Karpas-422 (cell line): ENCODE measurements at regions not wholly inside any gene's neighbourhood (a gene's known extent, or its start where the extent isn't known, plus 50 kb on each side); places are given as distances from the start of the nearest gene placed in this dataset.

Experiments
- DNase-seq: peaks from one replicate; pipeline ENCODE4 v3.0.0-alpha.2; 2015
- H2AFZ ChIP-seq: fragments of 200-600 bp; sonication (generic); 2 replicates; pipeline ENCODE4 v1.6.1; 2014; ENCODE audit warnings: antibody characterized with exemption, low read length, mixed read lengths
- H3K27ac ChIP-seq: fragments of 200-600 bp; sonication (generic); 2 replicates; pipeline ENCODE4 v1.5.1; 2014; ENCODE audit warnings: mild to moderate bottlenecking, low read length, moderate library complexity
- H3K27me3 ChIP-seq: fragments of 200-600 bp; sonication (generic); 2 replicates; pipeline ENCODE4 v1.6.1; 2014; ENCODE audit warnings: low read length, mixed read lengths
- H3K36me3 ChIP-seq: fragments of 200-600 bp; sonication (generic); 2 replicates; pipeline ENCODE4 v1.6.1; 2014; ENCODE audit warnings: low read length, mixed read lengths; ENCODE audit not compliant: insufficient read depth
- H3K4me1 ChIP-seq: fragments of 200-600 bp; sonication (generic); 2 replicates; pipeline ENCODE4 v1.6.1; 2014; ENCODE audit warnings: mild to moderate bottlenecking, low read length, mixed read lengths
- H3K4me2 ChIP-seq: fragments of 200-600 bp; sonication (generic); 2 replicates; pipeline ENCODE4 v1.6.1; 2014; ENCODE audit warnings: low read length, low read depth, mild to moderate bottlenecking; ENCODE audit not compliant: poor library complexity, severe bottlenecking
- H3K4me3 ChIP-seq: fragments of 200-600 bp; sonication (generic); 2 replicates; pipeline ENCODE4 v1.5.1; 2014; ENCODE audit warnings: mild to moderate bottlenecking, antibody characterized with exemption, low read length, mixed read lengths
- H3K79me2 ChIP-seq: fragments of 200-600 bp; sonication (generic); 2 replicates; pipeline ENCODE4 v1.6.1; 2014; ENCODE audit warnings: mild to moderate bottlenecking, low read length, mixed read lengths
- H3K9ac ChIP-seq: fragments of 200-600 bp; sonication (generic); 2 replicates; pipeline ENCODE4 v1.6.0; 2014; ENCODE audit warnings: low read length
- H3K9me2 ChIP-seq: fragments of 200-600 bp; sonication (generic), shearing (Covaris generic); replicated peaks from 2 replicates; pipeline ENCODE4 v1.6.0; 2014; ENCODE audit warnings: mild to moderate bottlenecking, low read length, moderate library complexity; ENCODE audit not compliant: insufficient read depth
- H3K9me3 ChIP-seq: fragments of 300-700, 200-600 bp; sonication (generic); 2 replicates; pipeline ENCODE4 v1.6.1; 2014; ENCODE audit warnings: low read length, mixed read lengths
- H4K20me1 ChIP-seq: fragments of 200-600 bp; sonication (generic); 2 replicates; pipeline ENCODE4 v1.6.1; 2014; ENCODE audit warnings: mild to moderate bottlenecking, antibody characterized with exemption, low read length, low read depth; ENCODE audit not compliant: insufficient read depth

DNA sequence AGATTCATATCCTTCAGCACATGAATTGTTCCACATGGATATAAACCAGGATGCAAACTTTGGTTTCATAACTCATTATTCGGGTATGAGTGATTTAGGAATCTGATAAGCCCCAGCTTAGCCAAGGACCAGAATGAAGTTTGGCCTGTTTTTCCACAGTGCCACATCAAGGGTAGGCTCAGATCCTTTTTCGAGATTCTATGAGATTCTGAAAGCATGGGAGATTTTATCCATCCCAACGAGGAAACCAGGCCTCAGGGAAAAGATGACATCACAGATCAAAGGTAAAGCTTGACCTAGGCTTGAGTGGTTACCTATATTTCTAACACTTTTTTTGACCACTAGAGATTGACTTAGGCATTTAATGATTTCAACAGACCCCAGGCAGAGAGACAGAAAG is 590.8 kb upstream of the PKDCC start:
- Histone ChIP-seq H3K9ac (no peak overlapping the region), H3K27me3 (no peaks in the 10 kb centered on the region), H3K9me3 (no peaks in the 10 kb centered on the region), H3K4me1 (no peaks in the 10 kb centered on the region), H2AFZ (no peak overlapping the region), H3K4me2 (no peak overlapping the region), H3K36me3 (no peaks in the 10 kb centered on the region), H4K20me1 (no peaks in the 10 kb centered on the region), H3K4me3 (no peak overlapping the region), H3K9me2 (no peaks in the 10 kb centered on the region), H3K79me2 (no peaks in the 10 kb centered on the region), H3K27ac (no peak overlapping the region)
- no peak for DNase-seq

- no peaks in the 10 kb centered on the region for H3K4me1 ChIP-seq
- H3K27ac ChIP-seq = no peak overlapping the region
- no peaks in the 10 kb centered on the region for H3K9me2 ChIP-seq
- DNase-seq = no peak
- H3K79me2 ChIP-seq = no peaks in the 10 kb centered on the region
- H4K20me1 ChIP-seq = no peaks in the 10 kb centered on the region
- no peak overlapping the region for H3K4me3 ChIP-seq
- H3K9me3 ChIP-seq = no peaks in the 10 kb centered on the region
- H3K4me2 ChIP-seq = no peak overlapping the region
- no peak overlapping the region for H2AFZ ChIP-seq
- H3K36me3 ChIP-seq = no peaks in the 10 kb centered on the region
- H3K9ac ChIP-seq = no peak overlapping the region
- H3K27me3 ChIP-seq = no peaks in the 10 kb centered on the region
Observed at GRCh38 chr2:41460661-41461060, 587.2 kb upstream of the PKDCC start.

DNA sequence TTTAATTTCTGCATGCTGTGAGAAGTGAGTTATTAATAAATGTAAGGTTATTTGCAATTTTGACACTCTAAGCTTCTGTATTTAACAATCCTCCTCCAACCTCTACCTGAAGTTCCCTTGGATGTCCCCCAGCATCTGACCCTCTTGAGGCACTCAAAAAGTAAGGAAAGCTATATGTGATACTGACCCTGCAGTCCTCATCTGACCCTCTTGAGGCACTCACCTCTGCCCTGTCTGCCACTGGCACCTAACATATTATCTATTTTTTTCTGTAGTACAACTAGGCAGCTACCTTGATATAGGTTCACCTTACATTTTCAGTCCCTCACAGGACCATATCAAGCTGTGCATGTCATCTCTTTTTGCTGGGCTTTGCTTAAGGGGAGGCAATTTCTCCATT is 583.4 kb upstream of the PKDCC start:
- no peaks in the 10 kb centered on the region for H4K20me1 ChIP-seq
- no peak overlapping the region for H3K4me2 ChIP-seq
- no peak overlapping the region for H3K27ac ChIP-seq
- H3K27me3 ChIP-seq = no peaks in the 10 kb centered on the region
- no peak overlapping the region for H3K9ac ChIP-seq
- no peak for DNase-seq
- H2AFZ ChIP-seq = no peak overlapping the region
- H3K9me3 ChIP-seq = no peaks in the 10 kb centered on the region
- no peaks in the 10 kb centered on the region for H3K36me3 ChIP-seq
- no peaks in the 10 kb centered on the region for H3K9me2 ChIP-seq
- H3K4me1 ChIP-seq = no peaks in the 10 kb centered on the region
- no peaks in the 10 kb centered on the region for H3K79me2 ChIP-seq
- H3K4me3 ChIP-seq = no peak overlapping the region

DNA sequence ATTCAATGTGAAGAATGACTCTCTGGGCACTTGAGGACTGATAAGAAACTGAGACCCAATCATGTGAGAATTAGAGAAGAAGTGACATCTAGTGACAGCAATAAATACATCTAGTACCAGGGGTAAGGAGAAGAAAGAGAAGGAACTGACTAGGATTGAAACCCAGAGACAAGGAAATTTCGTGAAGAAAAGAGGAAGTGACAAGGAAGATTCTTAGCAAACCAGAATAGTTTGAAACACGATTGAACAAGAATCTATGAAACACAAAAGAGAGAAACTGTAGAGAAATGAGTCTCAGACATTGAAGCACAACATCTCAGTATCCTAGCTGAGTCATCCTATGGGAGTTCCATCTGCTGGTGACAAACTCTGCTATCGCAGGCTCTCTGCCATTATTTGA is 571.9 kb upstream of the PKDCC start:
- H3K79me2 ChIP-seq = no peaks in the 10 kb centered on the region
- H3K27me3 ChIP-seq = no peaks in the 10 kb centered on the region
- H3K9me3 ChIP-seq = no peaks in the 10 kb centered on the region
- H3K9ac ChIP-seq = no peak overlapping the region
- H3K4me3 ChIP-seq = no peak overlapping the region
- H3K9me2 ChIP-seq = no peaks in the 10 kb centered on the region
- H3K27ac ChIP-seq = no peak overlapping the region
- H3K4me1 ChIP-seq = no peaks in the 10 kb centered on the region
- DNase-seq = no peak
- H4K20me1 ChIP-seq = no peaks in the 10 kb centered on the region
- no peak overlapping the region for H3K4me2 ChIP-seq
- no peaks in the 10 kb centered on the region for H3K36me3 ChIP-seq
- H2AFZ ChIP-seq = no peak overlapping the region

GRCh38 chr2:41482659-41483058 is 565.2 kb upstream of the PKDCC start:
- Histone ChIP-seq H3K27ac (no peak overlapping the region), H3K9me3 (no peaks in the 10 kb centered on the region), H3K36me3 (no peaks in the 10 kb centered on the region), H3K79me2 (no peaks in the 10 kb centered on the region), H3K4me2 (no peak overlapping the region), H2AFZ (no peak overlapping the region), H3K4me1 (no peaks in the 10 kb centered on the region), H3K27me3 (no peaks in the 10 kb centered on the region), H3K9me2 (no peaks in the 10 kb centered on the region), H3K9ac (no peak overlapping the region), H4K20me1 (no peaks in the 10 kb centered on the region), H3K4me3 (no peak overlapping the region)
- DNase-seq = no peak

DNA sequence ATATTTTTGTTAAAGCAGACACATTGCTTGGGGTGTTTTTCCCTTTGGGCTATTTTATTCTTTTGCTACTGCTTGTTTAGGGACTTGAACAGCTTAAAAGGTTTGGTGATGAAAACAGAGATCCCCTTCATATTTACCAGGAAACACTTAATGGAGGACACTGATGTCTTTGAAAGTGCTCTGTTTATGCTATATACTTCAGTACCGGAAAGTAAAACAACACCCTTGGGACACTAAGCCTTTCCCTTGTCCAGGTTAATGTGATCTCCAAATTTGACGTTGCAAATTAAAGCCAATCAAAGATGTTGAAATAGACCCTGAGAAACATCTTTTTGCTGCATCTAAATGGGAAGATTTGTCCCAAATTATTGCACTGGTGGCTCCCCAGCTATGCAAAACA is 564.6 kb upstream of the PKDCC start:
- Histone ChIP-seq H4K20me1 (no peaks in the 10 kb centered on the region), H3K27ac (no peak overlapping the region), H3K9ac (no peak overlapping the region), H3K79me2 (no peaks in the 10 kb centered on the region), H3K36me3 (no peaks in the 10 kb centered on the region), H3K9me2 (no peaks in the 10 kb centered on the region), H3K4me2 (no peak overlapping the region), H3K27me3 (no peaks in the 10 kb centered on the region), H3K4me1 (no peaks in the 10 kb centered on the region), H3K9me3 (no peaks in the 10 kb centered on the region), H3K4me3 (no peak overlapping the region), H2AFZ (no peak overlapping the region)
- no peak for DNase-seq

- DNase-seq = no peak
- Histone ChIP-seq H3K36me3 (no peaks in the 10 kb centered on the region), H3K27ac (no peak overlapping the region)
Observed at GRCh38 chr2:41483982-41484857, 563.6 kb upstream of the PKDCC start.

GRCh38 chr2:41484858-41485234 is 563.0 kb upstream of the PKDCC start:
- no peaks in the 10 kb centered on the region for H3K9me2 ChIP-seq
- no peaks in the 10 kb centered on the region for H3K36me3 ChIP-seq
- no peaks in the 10 kb centered on the region for H3K9me3 ChIP-seq
- H3K79me2 ChIP-seq = no peaks in the 10 kb centered on the region
- H3K4me2 ChIP-seq = no peak overlapping the region
- no peak overlapping the region for H3K9ac ChIP-seq
- H3K4me1 ChIP-seq = no peaks in the 10 kb centered on the region
- H2AFZ ChIP-seq = no peak overlapping the region
- no peak for DNase-seq
- H3K4me3 ChIP-seq = no peak overlapping the region
- H4K20me1 ChIP-seq = no peaks in the 10 kb centered on the region
- H3K27ac ChIP-seq = no peak overlapping the region
- no peaks in the 10 kb centered on the region for H3K27me3 ChIP-seq

More at GRCh38 chr2:41483982-41484857, 563.6 kb upstream of the PKDCC start:
- H3K4me1 ChIP-seq = no peaks in the 10 kb centered on the region
- no peaks in the 10 kb centered on the region for H3K9me3 ChIP-seq
- H4K20me1 ChIP-seq = no peaks in the 10 kb centered on the region
- no peak overlapping the region for H2AFZ ChIP-seq
- H3K27me3 ChIP-seq = no peaks in the 10 kb centered on the region
- H3K9ac ChIP-seq = no peak overlapping the region
- H3K4me2 ChIP-seq = no peak overlapping the region
- H3K4me3 ChIP-seq = no peak overlapping the region
- no peaks in the 10 kb centered on the region for H3K79me2 ChIP-seq
- H3K9me2 ChIP-seq = no peaks in the 10 kb centered on the region
